Neural cell (in vitro differentiated cells): ENCODE measurements at regions not wholly inside any gene's neighbourhood (a gene's known extent, or its start where the extent isn't known, plus 50 kb on each side); places are given as distances from the start of the nearest gene placed in this dataset.

Experiments used
- H2AFZ ChIP-seq: fragments of 200-600, 300-800 bp; sonication (generic), shearing (Covaris generic); 2 replicates; pipeline ENCODE4 v1.6.0; 2014; ENCODE audit warnings: low read depth, mild to moderate bottlenecking, antibody characterized with exemption, low read length, moderate library complexity
- H3F3A ChIP-seq: fragments of 200-600 bp; shearing (Covaris generic); 2 replicates; pipeline ENCODE4 v1.6.1; 2016; ENCODE audit warnings: mild to moderate bottlenecking, moderate library complexity, mixed read lengths, antibody characterized with exemption, low read length; ENCODE audit not compliant: insufficient read depth, poor library complexity, severe bottlenecking
- H3K27ac ChIP-seq: fragments of 200-600, 300-800 bp; sonication (generic), shearing (Covaris generic); 2 replicates; pipeline ENCODE4 v1.5.1; 2014; ENCODE audit warnings: mild to moderate bottlenecking, low read length, moderate library complexity
- H3K27me3 ChIP-seq: fragments of 300-800, 200-600 bp; sonication (generic), shearing (Covaris generic); 2 replicates; pipeline ENCODE4 v1.6.0; 2014; ENCODE audit warnings: mild to moderate bottlenecking, low read depth, low read length, moderate library complexity; ENCODE audit not compliant: insufficient read depth
- H3K36me3 ChIP-seq: fragments of 300-800, 200-600 bp; sonication (generic), shearing (Covaris generic); 2 replicates; pipeline ENCODE4 v1.5.1; 2014; ENCODE audit warnings: mild to moderate bottlenecking, antibody characterized with exemption, low read length, moderate library complexity; ENCODE audit not compliant: insufficient read depth
- H3K4me2 ChIP-seq: fragments of 300-800, 200-600 bp; sonication (generic), shearing (Covaris generic); 2 replicates; pipeline ENCODE4 v1.6.0; 2014; ENCODE audit warnings: mild to moderate bottlenecking, low read length
- H3K4me3 ChIP-seq: fragments of 300-800, 200-600 bp; sonication (generic), shearing (Covaris generic); 2 replicates; pipeline ENCODE4 v1.5.1; 2014; ENCODE audit warnings: mild to moderate bottlenecking, low read length, moderate library complexity
- H3K79me2 ChIP-seq: fragments of 200-600 bp; shearing (Covaris generic); replicated peaks from 2 replicates; pipeline ENCODE4 v1.6.0; 2014; ENCODE audit warnings: mild to moderate bottlenecking, low read length, moderate library complexity; ENCODE audit not compliant: insufficient read depth
- H3K9ac ChIP-seq: fragments of 300-800, 200-600 bp; sonication (generic), shearing (Covaris generic); 2 replicates; pipeline ENCODE4 v1.6.1; 2016; ENCODE audit warnings: mild to moderate bottlenecking, low read length, mixed read lengths
- H3K9me2 ChIP-seq: fragments of 200-600 bp; shearing (Covaris generic); 2 replicates; pipeline ENCODE4 v1.6.1; 2016; ENCODE audit warnings: mild to moderate bottlenecking, low read length, mixed read lengths; ENCODE audit not compliant: insufficient read depth
- H3K9me3 ChIP-seq: fragments of 200-600, 300-800 bp; sonication (generic), shearing (Covaris generic); 2 replicates; pipeline ENCODE4 v1.6.1; 2016; ENCODE audit warnings: mild to moderate bottlenecking, mixed run types, low read length, moderate library complexity, mixed read lengths
- H4K20me1 ChIP-seq: fragments of 200-600 bp; shearing (Covaris generic); 2 replicates; pipeline ENCODE4 v1.6.1; 2016; ENCODE audit warnings: mild to moderate bottlenecking, mixed run types; ENCODE audit not compliant: insufficient read depth
- EP300 ChIP-seq: fragments of 450-650 bp; conservative IDR thresholded peaks from 2 replicates; pipeline ENCODE4 v1.6.1; 2014; ENCODE audit warnings: antibody characterized with exemption, mild to moderate bottlenecking, moderate library complexity; ENCODE audit not compliant: poor library complexity, severe bottlenecking
- EZH2 ChIP-seq: fragments of 200-600, 300-800 bp; shearing (Covaris generic), sonication (generic); IDR thresholded peaks from 2 replicates; pipeline ENCODE4 v1.6.1; 2014; ENCODE audit warnings: antibody characterized with exemption, low read length, borderline replicate concordance, mild to moderate bottlenecking; ENCODE audit not compliant: insufficient read depth, poor library complexity, severe bottlenecking
- MXI1 ChIP-seq: fragments of 450-650 bp; conservative IDR thresholded peaks from 2 replicates; pipeline ENCODE4 v1.6.1; 2014; ENCODE audit warnings: antibody characterized with exemption, mild to moderate bottlenecking; ENCODE audit not compliant: poor library complexity, severe bottlenecking
- POLR2AphosphoS5 ChIP-seq: IDR thresholded peaks from 2 replicates; pipeline ENCODE4 v1.6.1; 2012
- RAD21 ChIP-seq: fragments of 450-650 bp; conservative IDR thresholded peaks from 2 replicates; pipeline ENCODE4 v1.6.1; 2014; ENCODE audit warnings: antibody characterized with exemption, mild to moderate bottlenecking, moderate library complexity
- SMC3 ChIP-seq: fragments of 450-650 bp; conservative IDR thresholded peaks from 2 replicates; pipeline ENCODE4 v1.6.1; 2014; ENCODE audit warnings: antibody characterized with exemption, mild to moderate bottlenecking, moderate library complexity; ENCODE audit not compliant: poor library complexity
- TAF1 ChIP-seq: IDR thresholded peaks from 2 replicates; pipeline ENCODE4 v1.6.1; 2012; ENCODE audit warnings: low read depth
- TF ChIP-seq, protein P1 (sequence below): IDR thresholded peaks from 2 replicates; pipeline ENCODE4 v1.6.1; 2012; ENCODE audit warnings: borderline replicate concordance
- TF ChIP-seq, protein P2 (sequence below): fragments of 450-650 bp; IDR thresholded peaks from 2 replicates; pipeline ENCODE4 v1.5.1; 2014; ENCODE audit warnings: antibody characterized with exemption, mild to moderate bottlenecking, moderate library complexity; ENCODE audit not compliant: poor library complexity, severe bottlenecking

DNA sequence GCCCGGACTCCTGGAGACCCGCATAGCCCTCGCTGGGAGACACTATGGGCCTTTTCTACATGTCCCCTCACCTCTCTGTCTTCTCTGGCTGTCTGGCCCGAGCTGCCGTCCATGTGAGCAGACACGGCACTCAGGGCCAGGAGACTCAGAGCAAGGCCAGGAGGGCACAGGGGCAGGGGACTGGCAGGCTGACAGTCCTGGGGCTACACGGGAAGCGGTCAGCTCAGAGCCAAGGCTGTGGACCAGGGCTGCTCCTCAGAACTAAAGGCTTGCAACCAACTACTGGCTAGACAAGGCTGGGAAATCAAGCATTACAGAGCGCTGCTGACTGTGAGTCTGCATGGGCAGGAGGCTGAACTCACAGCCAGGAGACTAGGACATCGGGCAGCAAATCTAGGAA lies 56.1 kb upstream of the CDON start:
- no peaks in the 10 kb centered on the region for H3K9me3 ChIP-seq
- H3K79me2 ChIP-seq: no peaks in the 10 kb centered on the region
- H3K27ac ChIP-seq: no peak overlapping the region
- H4K20me1 ChIP-seq: no peaks in the 10 kb centered on the region
- no peak for TF ChIP-seq RAD21
- TF ChIP-seq, protein P1, sequence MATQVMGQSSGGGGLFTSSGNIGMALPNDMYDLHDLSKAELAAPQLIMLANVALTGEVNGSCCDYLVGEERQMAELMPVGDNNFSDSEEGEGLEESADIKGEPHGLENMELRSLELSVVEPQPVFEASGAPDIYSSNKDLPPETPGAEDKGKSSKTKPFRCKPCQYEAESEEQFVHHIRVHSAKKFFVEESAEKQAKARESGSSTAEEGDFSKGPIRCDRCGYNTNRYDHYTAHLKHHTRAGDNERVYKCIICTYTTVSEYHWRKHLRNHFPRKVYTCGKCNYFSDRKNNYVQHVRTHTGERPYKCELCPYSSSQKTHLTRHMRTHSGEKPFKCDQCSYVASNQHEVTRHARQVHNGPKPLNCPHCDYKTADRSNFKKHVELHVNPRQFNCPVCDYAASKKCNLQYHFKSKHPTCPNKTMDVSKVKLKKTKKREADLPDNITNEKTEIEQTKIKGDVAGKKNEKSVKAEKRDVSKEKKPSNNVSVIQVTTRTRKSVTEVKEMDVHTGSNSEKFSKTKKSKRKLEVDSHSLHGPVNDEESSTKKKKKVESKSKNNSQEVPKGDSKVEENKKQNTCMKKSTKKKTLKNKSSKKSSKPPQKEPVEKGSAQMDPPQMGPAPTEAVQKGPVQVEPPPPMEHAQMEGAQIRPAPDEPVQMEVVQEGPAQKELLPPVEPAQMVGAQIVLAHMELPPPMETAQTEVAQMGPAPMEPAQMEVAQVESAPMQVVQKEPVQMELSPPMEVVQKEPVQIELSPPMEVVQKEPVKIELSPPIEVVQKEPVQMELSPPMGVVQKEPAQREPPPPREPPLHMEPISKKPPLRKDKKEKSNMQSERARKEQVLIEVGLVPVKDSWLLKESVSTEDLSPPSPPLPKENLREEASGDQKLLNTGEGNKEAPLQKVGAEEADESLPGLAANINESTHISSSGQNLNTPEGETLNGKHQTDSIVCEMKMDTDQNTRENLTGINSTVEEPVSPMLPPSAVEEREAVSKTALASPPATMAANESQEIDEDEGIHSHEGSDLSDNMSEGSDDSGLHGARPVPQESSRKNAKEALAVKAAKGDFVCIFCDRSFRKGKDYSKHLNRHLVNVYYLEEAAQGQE: no peak
- H2AFZ ChIP-seq: no peak overlapping the region
- H3F3A ChIP-seq: no peaks in the 10 kb centered on the region
- H3K27me3 ChIP-seq: no peaks in the 10 kb centered on the region
- H3K36me3 ChIP-seq: no peaks in the 10 kb centered on the region
- no peak overlapping the region for H3K9ac ChIP-seq
- no peak overlapping the region for H3K4me2 ChIP-seq
- no peak overlapping the region for H3K4me3 ChIP-seq
- H3K9me2 ChIP-seq: no peaks in the 10 kb centered on the region

DNA sequence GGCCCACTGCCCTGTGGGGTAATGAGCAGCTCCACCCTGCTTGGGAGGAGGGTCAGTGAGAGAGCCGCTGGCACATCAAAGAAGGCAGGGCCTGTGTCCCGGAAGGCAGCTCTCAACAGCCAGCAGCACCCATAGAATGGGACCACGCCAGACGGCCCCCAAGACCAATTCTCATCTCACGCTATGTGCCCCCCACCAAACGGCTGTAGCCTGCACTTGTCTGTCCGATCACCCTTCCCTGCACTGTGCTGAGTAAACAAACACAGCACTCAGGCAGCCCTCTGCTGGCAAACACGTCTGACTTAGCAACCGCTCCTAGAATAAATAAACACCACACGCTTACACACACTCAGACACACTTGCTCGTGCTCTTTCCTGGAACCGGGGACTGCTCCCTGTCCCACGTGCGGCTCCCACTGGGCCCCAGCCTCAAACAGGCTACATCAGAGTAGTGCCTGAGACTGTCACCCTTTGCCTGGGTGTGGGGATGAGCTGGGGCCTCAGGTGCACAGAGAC lies 53.2 kb upstream of the CDON start:
- Histone ChIP-seq H3K79me2 (no peaks in the 10 kb centered on the region), H3F3A (no peaks in the 10 kb centered on the region), H3K4me3 (no peak overlapping the region), H3K9ac (no peak overlapping the region), H3K27me3 (no peaks in the 10 kb centered on the region), H4K20me1 (no peaks in the 10 kb centered on the region), H3K36me3 (no peaks in the 10 kb centered on the region), H3K27ac (no peak overlapping the region), H2AFZ (no peak overlapping the region), H3K4me2 (no peak overlapping the region), H3K9me3 (no peaks in the 10 kb centered on the region), H3K9me2 (no peaks in the 10 kb centered on the region)
- TF ChIP-seq, protein P1: no peak
- no peak for TF ChIP-seq TAF1
- TF ChIP-seq POLR2AphosphoS5: peak; percentile 29
- TF ChIP-seq MXI1: no peak
- TF ChIP-seq, protein P2, sequence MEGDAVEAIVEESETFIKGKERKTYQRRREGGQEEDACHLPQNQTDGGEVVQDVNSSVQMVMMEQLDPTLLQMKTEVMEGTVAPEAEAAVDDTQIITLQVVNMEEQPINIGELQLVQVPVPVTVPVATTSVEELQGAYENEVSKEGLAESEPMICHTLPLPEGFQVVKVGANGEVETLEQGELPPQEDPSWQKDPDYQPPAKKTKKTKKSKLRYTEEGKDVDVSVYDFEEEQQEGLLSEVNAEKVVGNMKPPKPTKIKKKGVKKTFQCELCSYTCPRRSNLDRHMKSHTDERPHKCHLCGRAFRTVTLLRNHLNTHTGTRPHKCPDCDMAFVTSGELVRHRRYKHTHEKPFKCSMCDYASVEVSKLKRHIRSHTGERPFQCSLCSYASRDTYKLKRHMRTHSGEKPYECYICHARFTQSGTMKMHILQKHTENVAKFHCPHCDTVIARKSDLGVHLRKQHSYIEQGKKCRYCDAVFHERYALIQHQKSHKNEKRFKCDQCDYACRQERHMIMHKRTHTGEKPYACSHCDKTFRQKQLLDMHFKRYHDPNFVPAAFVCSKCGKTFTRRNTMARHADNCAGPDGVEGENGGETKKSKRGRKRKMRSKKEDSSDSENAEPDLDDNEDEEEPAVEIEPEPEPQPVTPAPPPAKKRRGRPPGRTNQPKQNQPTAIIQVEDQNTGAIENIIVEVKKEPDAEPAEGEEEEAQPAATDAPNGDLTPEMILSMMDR: peak; percentile 41
- TF ChIP-seq RAD21: peak; percentile 42
- no peak for TF ChIP-seq EP300
- no peak for TF ChIP-seq EZH2
- TF ChIP-seq SMC3: peak; percentile 49
